DMS153 treated with DMSO at 0.1 percent for 48 hours (cell line): ENCODE measurements at regions not wholly inside any gene's neighbourhood (a gene's known extent, or its start where the extent isn't known, plus 50 kb on each side); places are given as distances from the start of the nearest gene placed in this dataset.
"Not testable (repeated sequence)": the region's sequence is repeated elsewhere in the genome, so short reads cannot be mapped to it uniquely, and the experiment has no call there.

Experiments
- DNase-seq: peaks from one replicate; lab custom pipeline; 2025; ENCODE audit not compliant: unreplicated experiment; lab: John Stamatoyannopoulos, UW

GRCh38 chr1:67611846-67612245, 73.2 kb upstream of the GADD45A start:
- no peak for DNase-seq

DNA sequence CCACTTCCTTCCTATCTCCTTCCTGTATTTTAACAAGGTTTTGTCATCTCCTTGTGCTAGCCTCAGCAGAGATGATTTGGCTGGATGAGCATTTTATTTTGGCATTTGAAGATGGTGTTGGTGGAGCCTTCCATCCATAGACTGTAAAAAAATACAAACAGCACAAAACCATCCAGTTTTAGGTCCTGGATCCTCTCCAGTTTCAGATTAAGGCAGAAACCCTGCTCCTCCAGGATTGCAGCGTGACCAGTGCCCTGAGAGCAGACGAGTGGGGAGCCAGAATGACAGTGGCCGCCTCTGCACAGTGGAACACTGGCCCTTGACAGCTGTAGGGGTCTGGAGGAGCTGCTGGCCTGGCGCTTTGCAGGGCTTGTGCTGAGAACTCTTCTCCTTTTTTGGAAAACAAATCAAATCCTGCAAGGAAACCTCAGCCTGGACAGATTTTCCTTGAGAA, 72.2 kb upstream of the GADD45A start:
- no peak for DNase-seq

DNA sequence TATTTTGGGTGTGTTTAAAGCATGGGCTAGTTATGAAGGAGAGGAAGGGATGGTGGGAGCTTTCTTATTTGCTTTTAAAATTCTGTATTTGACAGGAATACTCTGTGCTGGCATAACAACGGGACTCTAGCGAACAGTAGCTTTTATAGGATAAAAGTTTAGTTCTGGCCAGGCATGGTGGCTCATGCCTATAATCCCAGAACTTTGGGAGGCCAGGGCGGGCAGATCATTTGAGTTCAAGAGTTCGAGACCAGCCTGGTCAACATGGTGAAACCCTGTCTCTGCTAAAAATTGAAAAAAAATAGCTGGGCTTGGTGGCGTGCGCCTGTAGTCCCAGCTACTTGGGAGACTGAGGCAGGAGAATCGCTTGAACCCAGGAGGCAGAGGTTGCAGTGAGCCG, 71.5 kb upstream of the GADD45A start:
- DNase-seq, result not testable (repeated sequence)

DNA sequence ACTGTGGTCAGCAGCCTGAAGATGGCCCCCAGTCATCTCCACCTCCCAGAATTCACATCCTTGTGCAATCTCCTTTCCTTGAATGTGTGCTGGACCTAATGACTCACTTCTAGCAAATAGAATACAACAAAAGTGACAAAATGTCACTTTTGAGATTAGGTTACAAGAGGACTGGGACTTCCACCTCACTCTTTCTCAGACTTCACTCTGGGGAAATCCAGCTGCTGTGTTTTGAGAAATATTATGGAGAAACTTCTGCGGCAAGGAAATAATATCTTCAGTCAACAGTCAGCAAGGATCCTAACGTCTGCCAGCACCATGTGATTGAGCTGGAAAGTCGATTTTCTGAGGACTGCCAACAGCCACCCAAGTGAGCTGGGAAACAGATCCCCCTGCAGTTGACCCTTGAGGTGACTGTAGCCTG, 70.5 kb upstream of the GADD45A start:
- no peak for DNase-seq

DNA sequence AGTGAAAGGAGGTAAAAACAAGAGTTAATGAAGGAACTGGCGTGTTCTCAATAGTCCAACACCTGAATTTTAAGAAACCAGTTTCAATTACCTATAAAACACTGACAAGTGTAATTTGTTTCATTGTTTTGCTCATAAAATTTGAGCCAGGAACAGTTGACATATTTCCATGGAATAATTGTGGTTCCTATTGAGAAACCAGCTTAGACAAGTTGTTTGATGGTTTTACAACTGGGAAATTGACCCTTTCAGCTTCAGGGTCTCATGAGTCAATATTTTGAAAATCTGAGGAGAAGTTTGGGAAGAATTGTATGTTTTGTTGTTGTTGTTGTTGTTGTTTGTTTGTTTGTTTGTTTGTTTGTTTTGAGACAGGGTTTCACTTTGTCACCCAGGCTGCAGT, 69.1 kb upstream of the GADD45A start:
- no peak for DNase-seq

DNA sequence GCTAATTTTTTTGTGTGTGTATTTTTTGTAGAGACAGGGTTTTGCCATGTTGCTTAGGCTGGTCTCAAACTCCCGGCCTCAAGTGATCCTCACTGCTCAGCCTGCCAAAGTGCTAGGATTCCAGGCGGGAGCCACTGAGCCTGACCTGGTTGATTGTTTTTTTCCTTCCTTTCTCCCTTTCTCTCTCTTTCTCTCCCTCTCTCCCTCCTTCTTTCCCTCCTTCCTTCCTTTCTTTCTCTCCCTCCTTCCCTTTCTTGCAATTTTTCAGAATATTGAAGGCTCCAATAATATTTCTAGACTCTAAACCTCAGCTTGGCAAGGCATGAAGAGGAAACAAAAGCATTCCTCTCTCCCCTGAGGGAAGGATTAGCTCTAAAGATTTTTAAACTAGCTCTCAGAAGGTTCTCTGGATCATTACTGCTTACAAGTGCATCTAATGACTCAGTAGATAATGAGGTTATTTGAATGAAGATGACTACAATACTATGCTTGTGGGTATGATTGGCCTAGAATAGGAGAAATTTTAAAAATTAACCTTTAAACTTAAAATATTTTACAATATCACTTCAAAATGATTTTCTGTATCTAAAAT, 68.5 kb upstream of the GADD45A start:
- no peak for DNase-seq

GRCh38 chr1:67618285-67619018, 66.5 kb upstream of the GADD45A start:
- DNase-seq, result no peak

- DNase-seq, result no peak
Observed at GRCh38 chr1:67619080-67619479, 65.9 kb upstream of the GADD45A start.

- DNase-seq, result no peak
Observed at GRCh38 chr1:67623906-67624305, 61.1 kb upstream of the GADD45A start.

GRCh38 chr1:67624680-67625079, 60.3 kb upstream of the GADD45A start:
- no peak for DNase-seq

DNA sequence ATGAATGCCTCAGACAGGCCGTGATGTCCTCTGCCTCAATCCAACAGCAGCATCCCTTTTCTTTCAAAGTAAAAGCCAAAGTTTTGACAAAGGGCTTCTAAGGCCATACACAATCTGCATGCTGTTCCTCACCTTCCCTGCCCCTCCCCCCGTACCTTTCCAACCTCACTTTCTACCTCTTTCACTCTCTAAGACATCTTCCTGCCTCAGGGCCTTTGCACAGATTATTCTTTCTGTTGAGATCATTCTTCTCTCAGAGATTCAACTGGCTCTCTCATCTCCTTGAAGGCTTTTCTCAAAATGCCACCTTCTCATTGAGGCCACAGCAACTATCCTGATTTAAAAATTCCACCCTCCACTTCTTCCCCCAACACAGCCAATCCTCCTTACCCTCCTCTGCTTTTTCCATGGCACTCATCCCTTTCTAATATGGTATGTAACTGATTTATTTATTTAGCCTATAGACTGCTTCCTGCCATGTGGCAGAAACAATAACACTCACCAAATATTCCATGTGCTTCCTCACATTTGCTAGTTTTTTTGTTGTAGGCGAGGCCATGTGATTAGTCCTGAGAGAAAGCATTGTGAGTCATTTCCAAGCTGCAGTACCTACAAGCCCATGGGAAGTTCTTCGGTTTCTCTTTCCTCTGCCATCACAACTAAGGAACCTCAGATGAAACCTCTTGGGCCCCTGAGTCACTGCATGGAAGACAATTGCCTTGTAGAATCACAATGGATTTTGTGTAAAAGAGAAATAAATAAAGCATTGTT, 58.7 kb upstream of the GADD45A start:
- DNase-seq, result no peak

GRCh38 chr1:67626861-67627235, 58.2 kb upstream of the GADD45A start:
- DNase-seq, result no peak

- no peak for DNase-seq
Observed at GRCh38 chr1:67627336-67627735, 57.7 kb upstream of the GADD45A start.

DNA sequence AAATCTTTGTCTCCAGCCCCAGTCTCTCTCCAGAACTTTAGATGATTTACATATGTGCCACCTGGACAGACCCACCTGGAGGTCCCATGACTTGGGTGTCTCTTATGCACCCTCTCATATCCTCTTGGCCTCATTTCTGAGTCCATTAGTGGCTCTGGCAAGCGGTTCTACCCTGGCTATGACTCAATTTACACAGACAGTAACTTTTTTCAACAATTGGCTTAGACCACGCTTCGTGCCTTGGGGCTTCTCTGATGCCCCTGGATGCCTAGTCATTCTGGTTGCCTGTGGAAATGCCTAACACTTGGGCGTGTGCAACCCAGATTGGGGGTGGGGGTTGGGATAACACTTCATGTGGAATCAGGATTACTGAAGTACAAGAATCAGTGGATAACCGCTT, 57.1 kb upstream of the GADD45A start:
- DNase-seq, result no peak

- no peak for DNase-seq
Observed at GRCh38 chr1:67629370-67630075, 55.5 kb upstream of the GADD45A start.

- DNase-seq, result no peak
Observed at GRCh38 chr1:67630438-67631045, 54.5 kb upstream of the GADD45A start.

- no peak for DNase-seq
Observed at GRCh38 chr1:67632356-67632755, 52.6 kb upstream of the GADD45A start.

- DNase-seq, result no peak
Observed at GRCh38 chr1:67632811-67633655, 52.0 kb upstream of the GADD45A start.

GRCh38 chr1:67634396-67634935, 50.5 kb upstream of the GADD45A start:
- no peak for DNase-seq
